WTC11 (cell line): ENCODE measurements at regions not wholly inside any gene's neighbourhood (a gene's known extent, or its start where the extent isn't known, plus 50 kb on each side); places are given as distances from the start of the nearest gene placed in this dataset.

ENCODE experiments used
- CTCF ChIP-seq: fragments of 200-600 bp; IDR thresholded peaks from 2 replicates; pipeline ENCODE4 v1.8.0; 2022; ENCODE audit warnings: antibody characterized with exemption
- ZNF317 ChIP-seq: sonication (generic); formaldehyde crosslinking; IDR thresholded peaks from 2 replicates; pipeline ENCODE4 v1.8.1; 2023; ENCODE audit warnings: low read depth, mild to moderate bottlenecking, moderate library complexity, missing genetic modification reagents, borderline replicate concordance

DNA sequence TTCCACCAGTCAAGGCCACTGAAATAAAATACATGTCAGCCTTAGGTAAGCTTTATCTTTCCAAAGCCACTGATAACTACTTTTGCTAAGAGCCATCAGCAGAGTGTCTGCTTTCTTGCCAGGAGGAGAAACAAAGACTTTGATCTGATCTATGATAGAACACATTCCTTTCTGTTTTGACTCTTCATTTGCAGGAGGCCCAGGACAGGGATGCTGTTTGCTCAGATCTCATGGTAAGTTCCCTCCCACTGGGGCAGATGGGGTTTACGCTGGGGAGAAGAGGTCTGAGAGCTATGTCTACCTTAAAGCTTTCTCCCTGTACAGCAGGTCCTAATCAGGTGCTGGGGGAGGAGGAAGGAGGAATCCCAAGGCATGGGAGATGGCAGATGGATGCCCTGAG lies 497.6 kb downstream of the NTRK2 start:
- TF ChIP-seq CTCF (no peak), ZNF317 (CRISPR knock-in tag) (no peak)
